Suppressor macrophage treated with lipopolysaccharide for 4 hours (primary cell): ENCODE measurements at regions not wholly inside any gene's neighbourhood (a gene's known extent, or its start where the extent isn't known, plus 50 kb on each side); places are given as distances from the start of the nearest gene placed in this dataset.

Experiments used
- DNase-seq: peaks from one replicate; pipeline ENCODE4 v3.0.0-alpha.2; 2020

- DNase-seq, result no peak
These were observed 236.6 kb upstream of the GJB5 start for GRCh38 chr1:34518146-34518699.

DNA sequence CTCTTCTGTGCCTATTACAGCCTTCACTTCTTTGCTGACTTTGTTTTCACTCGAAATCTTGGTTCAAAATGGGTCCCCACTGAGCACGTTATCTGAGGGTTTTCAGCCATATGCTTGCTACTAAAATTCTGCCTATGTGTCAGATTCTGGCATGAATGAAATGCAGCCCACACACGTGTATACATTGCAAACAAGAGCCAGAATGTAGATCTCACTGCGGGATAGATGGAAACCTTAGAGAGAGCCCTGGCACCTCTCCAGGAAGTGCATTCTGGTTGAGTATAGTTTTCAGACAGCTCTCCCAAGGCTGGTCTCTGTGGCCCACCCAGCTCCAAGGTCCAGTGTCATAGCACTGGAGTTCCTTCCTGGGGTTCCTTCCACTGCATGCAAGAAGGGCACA is 234.7 kb upstream of the GJB5 start:
- DNase-seq, result no peak

GRCh38 chr1:34524783-34525182 is 230.1 kb upstream of the GJB5 start:
- DNase-seq, result no peak

- DNase-seq, result no peak
These were observed 224.7 kb upstream of the GJB5 start for GRCh38 chr1:34529935-34530859.

- DNase-seq, result no peak
These were observed 222.7 kb upstream of the GJB5 start for GRCh38 chr1:34532113-34532512.

DNA sequence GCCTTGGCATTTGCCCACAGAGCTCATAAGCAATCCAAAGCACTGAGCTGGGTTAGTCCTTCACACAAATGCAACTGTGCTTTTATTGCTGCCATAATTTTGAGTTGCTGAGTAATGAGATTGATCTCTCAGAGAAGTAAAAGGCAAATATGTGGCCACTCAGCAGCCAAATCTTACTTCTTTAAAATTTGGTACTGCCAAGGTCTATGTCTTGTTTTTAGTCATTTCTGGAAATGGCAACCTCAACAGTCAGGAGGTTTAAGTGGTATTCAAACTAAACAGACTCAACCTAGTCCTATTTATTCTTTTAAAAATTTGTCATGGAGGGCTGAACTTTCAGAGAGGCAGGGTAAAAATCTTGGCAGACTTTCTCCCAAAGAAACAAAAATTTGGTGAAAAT is 216.4 kb upstream of the GJB5 start:
- DNase-seq, result no peak

- DNase-seq, result peak; percentile 0
These were observed 207.7 kb upstream of the GJB5 start for GRCh38 chr1:34547046-34547674.

DNA sequence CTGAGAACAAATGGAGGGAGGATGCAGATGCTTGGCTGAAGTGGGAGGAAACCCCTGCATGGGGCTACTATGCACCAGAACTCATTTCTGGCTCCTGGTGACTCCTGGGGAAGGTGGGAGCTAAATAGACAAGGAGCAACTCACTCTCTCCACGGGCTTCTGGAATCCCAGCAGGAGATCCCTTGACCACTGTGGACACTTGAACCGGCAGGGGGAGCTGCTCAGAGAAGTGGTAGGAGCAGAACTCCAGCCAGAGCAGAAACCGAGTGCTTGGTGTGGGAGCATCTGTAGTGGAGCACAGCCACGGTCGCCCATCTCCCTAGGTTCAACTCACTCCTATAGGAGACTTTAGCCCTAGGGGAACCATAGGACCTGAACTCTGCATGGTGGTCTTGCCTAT is 205.6 kb upstream of the GJB5 start:
- peak; percentile 33 for DNase-seq

DNA sequence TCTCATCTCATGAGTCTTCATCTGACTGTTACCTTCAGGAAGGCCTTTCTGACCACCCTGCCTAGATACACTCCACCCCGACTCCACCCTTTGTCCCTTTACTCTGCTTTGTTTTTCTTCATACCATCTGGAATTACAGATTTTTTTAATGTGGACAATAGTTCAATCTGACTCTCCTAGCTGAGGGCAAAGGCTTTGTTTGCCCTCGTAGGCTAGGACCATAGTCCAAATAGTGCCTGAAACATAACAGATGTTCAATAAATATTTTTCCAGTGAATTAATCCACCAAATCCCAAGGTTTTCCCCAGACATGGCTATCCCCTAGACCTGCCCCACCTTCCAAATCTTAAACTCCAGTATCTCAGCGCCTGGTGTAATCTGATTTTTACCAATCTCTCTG is 176.5 kb upstream of the GJB5 start:
- DNase-seq, result no peak

DNA sequence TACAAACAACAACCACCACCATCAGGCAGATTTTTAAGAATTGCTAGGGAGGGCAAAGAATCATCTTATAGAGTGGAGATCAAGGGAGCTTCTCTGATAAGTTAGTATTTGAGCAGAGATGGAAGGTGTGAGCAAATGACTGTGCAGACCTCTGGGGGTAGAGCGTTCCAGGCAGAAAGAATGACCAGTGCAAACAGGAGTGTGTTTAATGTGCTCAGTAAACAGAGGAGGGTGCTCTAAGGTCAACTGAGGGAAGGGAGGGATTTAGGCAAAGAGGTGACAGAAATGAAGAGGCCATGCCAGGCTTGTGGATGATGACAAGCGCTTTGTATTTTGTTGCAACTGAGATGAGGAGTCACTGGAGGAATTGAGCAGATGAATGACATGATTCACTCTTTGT is 172.5 kb upstream of the GJB5 start:
- no peak for DNase-seq

- no peak for DNase-seq
These were observed 167.1 kb upstream of the GJB5 start for GRCh38 chr1:34587761-34588160.

DNA sequence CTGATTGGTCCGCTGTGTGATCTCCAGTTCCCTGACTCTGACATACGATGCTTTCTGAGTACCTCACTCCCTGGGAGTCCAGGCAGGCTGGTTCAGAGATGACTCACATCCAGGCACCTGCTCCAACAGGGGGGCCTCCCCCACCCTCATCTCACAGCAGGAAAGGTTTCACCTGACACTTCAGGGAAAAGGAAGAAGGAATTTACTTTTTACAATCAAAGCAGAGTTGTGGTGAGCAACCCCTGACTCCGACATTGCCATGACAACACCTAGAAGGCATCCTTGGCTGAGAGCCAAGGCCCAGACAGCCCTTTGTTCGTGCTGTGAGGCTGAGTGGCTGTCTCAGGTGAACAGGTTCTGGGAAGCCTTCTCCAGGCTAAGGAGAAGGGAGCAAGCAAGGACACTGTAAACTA is 164.6 kb upstream of the GJB5 start:
- no peak for DNase-seq

- no peak for DNase-seq
These were observed 162.9 kb upstream of the GJB5 start for GRCh38 chr1:34591751-34592629.

- DNase-seq, result peak; percentile 70
These were observed 156.9 kb upstream of the GJB5 start for GRCh38 chr1:34597877-34598514.

- no peak for DNase-seq
These were observed 151.9 kb upstream of the GJB5 start for GRCh38 chr1:34602907-34603306.

- no peak for DNase-seq
These were observed 151.3 kb upstream of the GJB5 start for GRCh38 chr1:34603594-34603993.

DNA sequence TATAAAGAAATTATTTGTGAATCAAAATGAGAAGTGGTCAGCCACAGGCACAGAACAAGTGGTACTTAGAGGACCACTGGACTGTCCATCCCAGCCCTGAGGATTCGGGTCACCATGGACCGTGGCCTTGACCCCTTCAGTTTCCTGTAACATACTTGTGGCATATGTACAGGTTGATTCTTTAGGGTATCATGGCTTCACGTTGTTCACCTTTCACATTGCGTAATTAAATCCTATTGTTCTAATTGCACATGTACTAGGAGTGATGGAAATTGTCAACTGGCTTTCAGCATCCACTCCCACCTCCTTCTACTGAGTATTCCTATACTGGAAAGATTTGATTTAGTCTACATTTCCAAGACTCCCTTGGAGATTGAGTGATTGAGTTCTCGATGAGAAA is 148.3 kb upstream of the GJB5 start:
- DNase-seq, result no peak

DNA sequence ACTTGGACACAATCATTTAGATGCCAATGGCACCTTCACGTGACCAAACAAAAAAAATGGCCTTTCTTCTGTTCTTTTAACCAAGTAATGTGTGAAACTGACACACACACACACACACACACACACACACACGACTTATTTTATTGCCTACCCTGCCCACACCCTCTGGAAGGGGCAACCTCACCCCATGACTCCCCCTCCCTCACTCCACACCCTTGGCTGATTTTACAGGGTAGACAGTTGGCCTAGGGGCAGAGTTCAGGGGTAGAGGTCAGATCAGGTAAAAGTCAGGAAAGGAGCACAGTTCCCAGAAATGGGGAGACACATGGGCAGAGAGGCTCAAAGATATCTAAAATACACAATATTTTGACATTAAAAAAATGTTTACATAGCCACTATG is 144.8 kb upstream of the GJB5 start:
- DNase-seq, result no peak

- no peak for DNase-seq
These were observed 143.3 kb upstream of the GJB5 start for GRCh38 chr1:34611571-34611970.

DNA sequence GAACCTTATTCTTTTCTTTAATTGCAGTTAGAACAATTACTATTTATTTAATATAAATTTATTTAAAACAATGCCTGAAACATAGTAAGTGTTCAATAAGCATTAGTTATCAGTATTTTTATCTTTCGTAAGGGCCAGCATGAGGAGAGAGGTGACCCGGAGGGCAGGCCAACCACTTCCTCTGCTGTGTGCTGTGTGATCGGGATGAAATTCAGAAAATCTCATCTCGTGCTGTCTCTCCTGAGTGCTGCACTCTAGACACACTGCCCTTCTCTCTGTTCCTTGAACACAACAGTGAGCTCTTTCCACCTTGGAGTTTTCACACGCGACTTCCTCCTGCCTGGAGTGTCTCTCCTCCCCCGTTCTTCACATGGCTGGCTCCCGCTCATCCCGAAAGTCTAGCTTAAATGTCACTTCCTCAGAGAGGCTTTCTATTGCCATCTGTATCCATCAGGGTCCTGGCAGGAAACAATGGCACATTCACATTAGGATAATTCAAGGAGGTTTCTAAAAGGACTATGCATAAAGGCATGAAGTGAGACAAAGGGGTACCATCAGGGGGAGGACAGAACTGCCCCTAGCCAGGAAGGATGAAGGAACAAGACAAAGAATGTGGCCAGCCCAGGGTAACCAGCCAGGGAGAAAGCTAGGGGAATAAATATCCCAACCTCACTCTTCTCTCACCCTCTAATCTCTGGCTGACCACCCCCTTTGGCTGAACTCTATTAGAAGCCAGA is 142.6 kb upstream of the GJB5 start:
- DNase-seq, result no peak

GRCh38 chr1:34617321-34618118 is 137.3 kb upstream of the GJB5 start:
- peak; percentile 14 for DNase-seq
